Hepatocyte (in vitro differentiated cells): ENCODE measurements at regions not wholly inside any gene's neighbourhood (a gene's known extent, or its start where the extent isn't known, plus 50 kb on each side); places are given as distances from the start of the nearest gene placed in this dataset.

Experiments
- EZH2 ChIP-seq: fragments of 200-600 bp; sonication (generic); IDR thresholded peaks from 2 replicates; pipeline ENCODE4 v1.6.1; 2016; ENCODE audit warnings: antibody characterized with exemption, mild to moderate bottlenecking, borderline replicate concordance
- EZH2phosphoT487 ChIP-seq: fragments of 200-600 bp; sonication (generic); IDR thresholded peaks from one replicate; pipeline ENCODE4 v1.6.1; 2018; ENCODE audit warnings: antibody characterized with exemption, mild to moderate bottlenecking, low read depth, moderate library complexity; ENCODE audit not compliant: unreplicated experiment, severe bottlenecking
- TF ChIP-seq, protein P1 (sequence below): fragments of 200-600 bp; sonication (generic); IDR thresholded peaks from 2 replicates; pipeline ENCODE4 v1.5.1; 2016; ENCODE audit warnings: antibody characterized with exemption, mild to moderate bottlenecking; ENCODE audit not compliant: poor library complexity

DNA sequence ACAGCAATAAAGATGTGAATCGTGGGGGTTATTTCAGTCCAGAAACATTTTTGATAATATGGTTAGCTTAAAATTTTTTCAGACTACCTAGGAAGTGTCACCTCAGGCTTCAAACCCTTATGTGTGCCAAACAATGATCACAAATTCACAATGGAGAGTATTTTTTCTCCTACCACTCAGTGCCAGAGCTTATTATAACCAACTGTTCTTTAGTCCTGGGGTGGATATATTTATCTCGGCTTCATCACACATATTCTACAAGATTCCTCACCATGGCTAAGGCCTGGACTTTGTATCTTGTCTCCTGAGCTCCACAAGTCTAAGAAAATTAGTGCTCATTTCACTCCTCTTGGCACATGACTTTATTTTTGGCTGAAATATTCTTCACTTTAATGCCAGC, 629.1 kb downstream of the RWDD3 start:
- TF ChIP-seq, protein P1, sequence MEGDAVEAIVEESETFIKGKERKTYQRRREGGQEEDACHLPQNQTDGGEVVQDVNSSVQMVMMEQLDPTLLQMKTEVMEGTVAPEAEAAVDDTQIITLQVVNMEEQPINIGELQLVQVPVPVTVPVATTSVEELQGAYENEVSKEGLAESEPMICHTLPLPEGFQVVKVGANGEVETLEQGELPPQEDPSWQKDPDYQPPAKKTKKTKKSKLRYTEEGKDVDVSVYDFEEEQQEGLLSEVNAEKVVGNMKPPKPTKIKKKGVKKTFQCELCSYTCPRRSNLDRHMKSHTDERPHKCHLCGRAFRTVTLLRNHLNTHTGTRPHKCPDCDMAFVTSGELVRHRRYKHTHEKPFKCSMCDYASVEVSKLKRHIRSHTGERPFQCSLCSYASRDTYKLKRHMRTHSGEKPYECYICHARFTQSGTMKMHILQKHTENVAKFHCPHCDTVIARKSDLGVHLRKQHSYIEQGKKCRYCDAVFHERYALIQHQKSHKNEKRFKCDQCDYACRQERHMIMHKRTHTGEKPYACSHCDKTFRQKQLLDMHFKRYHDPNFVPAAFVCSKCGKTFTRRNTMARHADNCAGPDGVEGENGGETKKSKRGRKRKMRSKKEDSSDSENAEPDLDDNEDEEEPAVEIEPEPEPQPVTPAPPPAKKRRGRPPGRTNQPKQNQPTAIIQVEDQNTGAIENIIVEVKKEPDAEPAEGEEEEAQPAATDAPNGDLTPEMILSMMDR: no peak
- no peak for TF ChIP-seq EZH2
- TF ChIP-seq EZH2phosphoT487: no peak
